Loucy (cell line): ENCODE measurements at regions not wholly inside any gene's neighbourhood (a gene's known extent, or its start where the extent isn't known, plus 50 kb on each side); places are given as distances from the start of the nearest gene placed in this dataset.

ENCODE experiments used
- H2AFZ ChIP-seq: fragments of 200-600 bp; sonication (generic); 2 replicates; pipeline ENCODE4 v1.6.0; 2016; ENCODE audit warnings: antibody characterized with exemption, mild to moderate bottlenecking, low read length, moderate library complexity
- H3F3A ChIP-seq: fragments of 200-600 bp; 2 replicates; pipeline ENCODE4 v1.6.0; 2016; ENCODE audit warnings: antibody characterized with exemption, low read depth, mild to moderate bottlenecking
- H3K27me3 ChIP-seq: fragments of 200-600 bp; sonication (generic); 2 replicates; pipeline ENCODE4 v1.6.1; 2014; ENCODE audit warnings: low read length, mild to moderate bottlenecking; ENCODE audit not compliant: insufficient read depth, poor library complexity, severe bottlenecking
- H3K36me3 ChIP-seq: fragments of 200-600 bp; sonication (generic); 2 replicates; pipeline ENCODE4 v1.6.1; 2016; ENCODE audit warnings: low read length; ENCODE audit not compliant: insufficient read depth
- H3K4me1 ChIP-seq: fragments of 200-600 bp; sonication (generic); 2 replicates; pipeline ENCODE4 v1.5.1; 2014; ENCODE audit warnings: low read length, mild to moderate bottlenecking; ENCODE audit not compliant: insufficient read depth, poor library complexity, severe bottlenecking
- H3K4me2 ChIP-seq: fragments of 200-600 bp; sonication (generic); 2 replicates; pipeline ENCODE4 v1.6.0; 2014; ENCODE audit warnings: antibody characterized with exemption, low read length, low read depth, mild to moderate bottlenecking; ENCODE audit not compliant: poor library complexity, severe bottlenecking
- H3K4me3 ChIP-seq: fragments of 200-600 bp; sonication (generic); 2 replicates; pipeline ENCODE4 v1.5.1; 2014; ENCODE audit warnings: low read length, mild to moderate bottlenecking, mixed read lengths; ENCODE audit not compliant: poor library complexity, severe bottlenecking
- H3K79me2 ChIP-seq: fragments of 200-600 bp; sonication (generic); 2 replicates; pipeline ENCODE4 v1.6.1; 2014; ENCODE audit warnings: low read length; ENCODE audit not compliant: insufficient read depth
- H3K9ac ChIP-seq: fragments of 200-600 bp; sonication (generic); 2 replicates; pipeline ENCODE4 v1.6.0; 2014; ENCODE audit warnings: mild to moderate bottlenecking, low read depth, low read length, moderate library complexity; ENCODE audit not compliant: poor library complexity, severe bottlenecking
- H3K9me2 ChIP-seq: fragments of 200-600 bp; sonication (generic); replicated peaks from 2 replicates; pipeline ENCODE4 v1.6.1; 2016; ENCODE audit warnings: low read depth, low read length, mixed read lengths
- H3K9me3 ChIP-seq: fragments of 200-600 bp; sonication (generic); 2 replicates; pipeline ENCODE4 v1.6.1; 2014; ENCODE audit warnings: mild to moderate bottlenecking, antibody characterized with exemption, low read length, low read depth; ENCODE audit not compliant: insufficient read depth
- H4K20me1 ChIP-seq: fragments of 200-600 bp; sonication (generic); 2 replicates; pipeline ENCODE4 v1.6.0; 2014; ENCODE audit warnings: antibody characterized with exemption, low read length, mild to moderate bottlenecking; ENCODE audit not compliant: insufficient read depth, poor library complexity, severe bottlenecking
- EZH2phosphoT487 ChIP-seq: fragments of 200-600 bp; IDR thresholded peaks from 2 replicates; pipeline ENCODE4 v1.6.1; 2018; ENCODE audit warnings: antibody characterized with exemption, mild to moderate bottlenecking, moderate library complexity, borderline replicate concordance
- TF ChIP-seq, protein P1 (sequence below): fragments of 200-600 bp; sonication (generic); conservative IDR thresholded peaks from 2 replicates; pipeline ENCODE4 v1.5.1; 2014; ENCODE audit warnings: mild to moderate bottlenecking, antibody characterized with exemption, low read length

- H3K27me3 ChIP-seq: no peaks in the 10 kb centered on the region
- H3F3A ChIP-seq: no peaks in the 10 kb centered on the region
- H3K9ac ChIP-seq: no peak overlapping the region
- H2AFZ ChIP-seq: no peak overlapping the region
- H3K79me2 ChIP-seq: no peaks in the 10 kb centered on the region
- peaks cover 12% of the 10 kb centered on the region for H3K4me1 ChIP-seq
- no peak overlapping the region for H3K4me3 ChIP-seq
- no peaks in the 10 kb centered on the region for H4K20me1 ChIP-seq
- H3K4me2 ChIP-seq: no peak overlapping the region
- H3K9me2 ChIP-seq: no peaks in the 10 kb centered on the region
- H3K9me3 ChIP-seq: no peaks in the 10 kb centered on the region
- H3K36me3 ChIP-seq: no peaks in the 10 kb centered on the region
- no peak for TF ChIP-seq EZH2phosphoT487
- TF ChIP-seq, protein P1, sequence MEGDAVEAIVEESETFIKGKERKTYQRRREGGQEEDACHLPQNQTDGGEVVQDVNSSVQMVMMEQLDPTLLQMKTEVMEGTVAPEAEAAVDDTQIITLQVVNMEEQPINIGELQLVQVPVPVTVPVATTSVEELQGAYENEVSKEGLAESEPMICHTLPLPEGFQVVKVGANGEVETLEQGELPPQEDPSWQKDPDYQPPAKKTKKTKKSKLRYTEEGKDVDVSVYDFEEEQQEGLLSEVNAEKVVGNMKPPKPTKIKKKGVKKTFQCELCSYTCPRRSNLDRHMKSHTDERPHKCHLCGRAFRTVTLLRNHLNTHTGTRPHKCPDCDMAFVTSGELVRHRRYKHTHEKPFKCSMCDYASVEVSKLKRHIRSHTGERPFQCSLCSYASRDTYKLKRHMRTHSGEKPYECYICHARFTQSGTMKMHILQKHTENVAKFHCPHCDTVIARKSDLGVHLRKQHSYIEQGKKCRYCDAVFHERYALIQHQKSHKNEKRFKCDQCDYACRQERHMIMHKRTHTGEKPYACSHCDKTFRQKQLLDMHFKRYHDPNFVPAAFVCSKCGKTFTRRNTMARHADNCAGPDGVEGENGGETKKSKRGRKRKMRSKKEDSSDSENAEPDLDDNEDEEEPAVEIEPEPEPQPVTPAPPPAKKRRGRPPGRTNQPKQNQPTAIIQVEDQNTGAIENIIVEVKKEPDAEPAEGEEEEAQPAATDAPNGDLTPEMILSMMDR: no peak
Observed at GRCh38 chr2:12424219-12424618, 292.5 kb upstream of the TRIB2 start.

DNA sequence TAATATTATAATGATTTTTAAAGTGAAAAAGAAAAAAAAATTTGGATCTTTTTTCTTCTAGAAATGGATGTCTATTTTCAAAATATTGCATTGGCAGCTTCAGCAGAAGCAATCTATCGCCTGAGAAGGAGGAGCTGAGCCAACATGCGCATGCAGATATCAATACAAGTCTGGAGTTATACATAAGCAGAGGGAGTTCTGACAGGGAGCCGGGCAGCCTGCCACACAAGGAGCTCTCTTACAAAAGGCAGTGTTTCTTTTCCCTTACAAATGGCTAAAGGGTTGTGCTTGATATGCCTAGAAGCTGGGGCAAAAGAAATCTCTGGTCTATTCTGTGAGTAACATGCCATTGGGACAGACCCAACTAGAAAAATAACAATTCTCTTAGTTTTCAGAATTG lies 291.9 kb upstream of the TRIB2 start:
- Histone ChIP-seq H3K27me3 (no peaks in the 10 kb centered on the region), H3K4me1 (peaks cover 7% of the 10 kb centered on the region), H3K9ac (no peak overlapping the region), H4K20me1 (no peaks in the 10 kb centered on the region), H2AFZ (no peak overlapping the region), H3K9me2 (no peaks in the 10 kb centered on the region), H3K4me2 (no peak overlapping the region), H3K4me3 (no peak overlapping the region), H3K9me3 (no peaks in the 10 kb centered on the region), H3K36me3 (no peaks in the 10 kb centered on the region), H3K79me2 (no peaks in the 10 kb centered on the region), H3F3A (no peaks in the 10 kb centered on the region)
- TF ChIP-seq, protein P1: no peak
- no peak for TF ChIP-seq EZH2phosphoT487

- no peak overlapping the region for H3K9ac ChIP-seq
- H3K9me2 ChIP-seq: no peaks in the 10 kb centered on the region
- H2AFZ ChIP-seq: no peak overlapping the region
- H3K4me1 ChIP-seq: peaks cover 6% of the 10 kb centered on the region
- H3K27me3 ChIP-seq: no peaks in the 10 kb centered on the region
- no peaks in the 10 kb centered on the region for H3K36me3 ChIP-seq
- H3K4me2 ChIP-seq: no peak overlapping the region
- H3K4me3 ChIP-seq: no peak overlapping the region
- H3F3A ChIP-seq: no peaks in the 10 kb centered on the region
- no peaks in the 10 kb centered on the region for H4K20me1 ChIP-seq
- H3K9me3 ChIP-seq: no peaks in the 10 kb centered on the region
- no peaks in the 10 kb centered on the region for H3K79me2 ChIP-seq
- no peak for TF ChIP-seq EZH2phosphoT487
- TF ChIP-seq, protein P1: no peak
Observed at GRCh38 chr2:12428324-12428723, 288.4 kb upstream of the TRIB2 start.
